Endothelial cell of umbilical vein (primary cell): ENCODE measurements at regions not wholly inside any gene's neighbourhood (a gene's known extent, or its start where the extent isn't known, plus 50 kb on each side); places are given as distances from the start of the nearest gene placed in this dataset.

ENCODE experiments used
- CTCF ChIP-seq, 2 donors: IDR thresholded peaks; 1 replicate in 1 of 2; 2 replicates in 1 of 2; pipeline ENCODE4 v1.5.1; 2011; ENCODE audit warnings: low read length in 2 of 2, mild to moderate bottlenecking in 2 of 2, moderate library complexity in 2 of 2, control low read depth in 1 of 2, inconsistent platforms in 1 of 2, low read depth in 1 of 2; ENCODE audit not compliant: insufficient read depth in 1 of 2; ENCODE audit errors: extremely low read depth in 1 of 2
- POLR2A ChIP-seq: IDR thresholded peaks from 2 replicates; pipeline ENCODE4 v1.6.1; 2012; ENCODE audit warnings: low read depth, mild to moderate bottlenecking, control low read depth, low read length
- POLR2AphosphoS5 ChIP-seq: IDR thresholded peaks from 2 replicates; pipeline ENCODE4 v1.6.1; 2012; ENCODE audit warnings: low read depth, mild to moderate bottlenecking, control low read depth, low read length, moderate library complexity; ENCODE audit not compliant: insufficient read depth

GRCh38 chr18:10398571-10398970, 55.9 kb upstream of the APCDD1 start:
- TF ChIP-seq POLR2A, result no peak
- no peak for TF ChIP-seq CTCF (IDR thresholded peaks at IDR 0.05; ENCODE audit: extremely low read depth in 1 of 2, insufficient read depth in 1 of 2, low read depth in 1 of 2, low read length in 2 of 2)
- TF ChIP-seq POLR2AphosphoS5, result no peak
